T-helper 17 cell (primary cell): ENCODE measurements at regions not wholly inside any gene's neighbourhood (a gene's known extent, or its start where the extent isn't known, plus 50 kb on each side); places are given as distances from the start of the nearest gene placed in this dataset.

Experiments used
- ATAC-seq: fragments of 150-1000 bp; cut with Tn5 transposase; 2 replicates; pipeline ENCODE4 v1.10.0; 2021; ENCODE audit warnings: mild to moderate bottlenecking, moderate library complexity
- DNase-seq, 3 donors: peaks; one replicate each; pipeline versions ENCODE4 v3.0.0 to v3.0.0-alpha.2; 2020 to 2021
- H3K9me3 ChIP-seq: one replicate; pipeline ENCODE4 v1.7.0; 2013; ENCODE audit warnings: low read length, mild to moderate bottlenecking; ENCODE audit not compliant: control insufficient read depth, poor library complexity, severe bottlenecking
- H3K27ac Mint-ChIP-seq: one replicate; pipeline ENCODE4 v1.8.0; 2022; ENCODE audit warnings: mild to moderate bottlenecking, moderate library complexity, mixed read lengths
- H3K27me3 Mint-ChIP-seq: one replicate; pipeline ENCODE4 v1.8.0; 2022; ENCODE audit warnings: mixed read lengths
- H3K36me3 Mint-ChIP-seq: one replicate; pipeline ENCODE4 v1.8.0; 2022; ENCODE audit warnings: low read depth, mixed read lengths
- H3K4me1 Mint-ChIP-seq: one replicate; pipeline ENCODE4 v1.8.0; 2022; ENCODE audit warnings: mild to moderate bottlenecking, mixed read lengths
- H3K4me3 Mint-ChIP-seq: one replicate; pipeline ENCODE4 v1.8.0; 2022; ENCODE audit warnings: mild to moderate bottlenecking, moderate library complexity, mixed read lengths

DNA sequence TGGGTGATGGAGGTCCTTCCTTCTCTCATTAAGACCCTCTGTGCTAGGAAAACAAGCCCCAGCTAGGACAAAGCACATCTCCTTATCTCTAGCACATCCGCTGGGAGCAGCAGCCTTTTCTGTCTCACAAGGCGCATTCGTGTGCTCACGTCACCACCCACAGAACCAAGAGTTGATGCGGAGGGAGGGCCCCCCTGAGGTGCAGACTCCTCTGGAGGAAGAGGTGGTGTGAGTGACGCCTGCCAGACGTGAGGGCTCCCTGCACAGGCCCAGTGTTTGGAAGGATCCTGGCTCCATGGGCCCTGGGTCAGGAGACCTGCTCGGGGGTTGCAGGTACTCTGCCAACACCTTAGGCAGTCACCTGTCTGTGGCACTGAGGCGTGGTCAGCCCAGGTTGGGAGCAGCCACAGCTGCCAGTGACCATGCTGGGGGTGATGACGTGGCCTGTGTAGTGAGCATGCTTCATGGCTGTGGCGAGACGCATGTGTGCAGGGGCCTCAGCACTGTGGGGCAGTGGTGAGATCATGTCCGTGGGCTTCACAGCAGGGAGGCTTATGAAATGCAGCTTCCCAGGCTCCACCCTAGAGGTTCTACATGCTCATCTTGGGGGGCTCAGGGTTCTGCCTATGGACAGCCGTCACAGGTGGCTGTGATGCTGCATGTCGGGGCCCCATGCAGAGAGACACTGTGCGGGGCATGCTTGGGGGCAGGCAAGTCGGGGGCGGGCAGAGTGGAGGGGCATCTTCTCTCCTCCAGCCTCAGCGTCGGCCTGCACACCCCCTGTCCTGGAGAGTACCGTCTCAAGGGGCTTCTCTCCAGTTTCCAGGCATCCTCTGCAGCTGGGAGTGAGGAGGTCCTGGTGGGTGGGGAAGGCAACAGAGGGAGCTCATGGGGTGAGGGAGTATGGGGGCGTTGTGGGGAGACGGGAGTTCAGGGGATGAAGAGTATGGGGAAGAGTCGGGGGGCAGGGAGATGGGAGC lies 56.2 kb upstream of the DPYSL4 start:
- Mint-ChIP-seq H3K36me3 (no peaks in the 10 kb centered on the region), H3K27me3 (peaks cover 33% of the 10 kb centered on the region), H3K4me1 (no peaks in the 10 kb centered on the region), H3K27ac (no peak overlapping the region), H3K4me3 (no peak overlapping the region)
- DNase-seq = peak in 1 of 3 donors; percentile 6
- no peak for ATAC-seq
- H3K9me3 ChIP-seq = no peaks in the 10 kb centered on the region

- H3K27me3 Mint-ChIP-seq = peaks cover 33% of the 10 kb centered on the region
- DNase-seq = peak in 1 of 3 donors; percentile 2
These were observed 54.9 kb upstream of the DPYSL4 start for GRCh38 chr10:132131581-132132420.

GRCh38 chr10:132132421-132132841 lies 54.3 kb upstream of the DPYSL4 start:
- peaks cover 33% of the 10 kb centered on the region for H3K27me3 Mint-ChIP-seq
- DNase-seq = peak in 1 of 3 donors; percentile 3
- H3K27ac Mint-ChIP-seq = no peak overlapping the region
- no peaks in the 10 kb centered on the region for H3K9me3 ChIP-seq
- no peak for ATAC-seq
- H3K36me3 Mint-ChIP-seq = no peaks in the 10 kb centered on the region
- no peak overlapping the region for H3K4me3 Mint-ChIP-seq
- no peaks in the 10 kb centered on the region for H3K4me1 Mint-ChIP-seq

More at GRCh38 chr10:132131581-132132420, 54.9 kb upstream of the DPYSL4 start:
- Mint-ChIP-seq H3K27ac (no peak overlapping the region), H3K36me3 (no peaks in the 10 kb centered on the region), H3K4me3 (no peak overlapping the region), H3K4me1 (no peaks in the 10 kb centered on the region)
- no peaks in the 10 kb centered on the region for H3K9me3 ChIP-seq
- ATAC-seq = no peak

DNA sequence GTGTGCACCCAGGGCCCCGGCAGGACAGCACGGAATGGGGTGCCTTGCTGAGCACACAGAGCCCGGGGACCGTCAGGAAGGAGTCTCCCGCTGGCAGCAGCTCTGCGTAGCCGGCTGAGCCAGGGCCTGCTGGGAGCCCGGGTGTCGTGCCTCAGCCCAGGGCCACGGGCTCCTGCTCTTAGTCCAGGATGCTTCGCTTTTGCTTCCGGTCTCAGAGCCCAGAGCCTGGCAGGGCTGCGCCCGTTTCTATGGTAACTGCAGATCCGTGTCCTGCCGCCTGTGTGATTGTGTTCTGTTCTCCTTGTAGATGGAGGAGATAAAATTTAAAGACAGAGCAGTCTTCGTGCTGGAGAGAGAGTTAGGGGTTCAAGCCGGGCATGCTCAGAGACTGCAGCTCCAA lies 53.7 kb upstream of the DPYSL4 start:
- ATAC-seq = no peak
- Mint-ChIP-seq H3K27me3 (peaks cover 35% of the 10 kb centered on the region), H3K27ac (no peak overlapping the region)

DNA sequence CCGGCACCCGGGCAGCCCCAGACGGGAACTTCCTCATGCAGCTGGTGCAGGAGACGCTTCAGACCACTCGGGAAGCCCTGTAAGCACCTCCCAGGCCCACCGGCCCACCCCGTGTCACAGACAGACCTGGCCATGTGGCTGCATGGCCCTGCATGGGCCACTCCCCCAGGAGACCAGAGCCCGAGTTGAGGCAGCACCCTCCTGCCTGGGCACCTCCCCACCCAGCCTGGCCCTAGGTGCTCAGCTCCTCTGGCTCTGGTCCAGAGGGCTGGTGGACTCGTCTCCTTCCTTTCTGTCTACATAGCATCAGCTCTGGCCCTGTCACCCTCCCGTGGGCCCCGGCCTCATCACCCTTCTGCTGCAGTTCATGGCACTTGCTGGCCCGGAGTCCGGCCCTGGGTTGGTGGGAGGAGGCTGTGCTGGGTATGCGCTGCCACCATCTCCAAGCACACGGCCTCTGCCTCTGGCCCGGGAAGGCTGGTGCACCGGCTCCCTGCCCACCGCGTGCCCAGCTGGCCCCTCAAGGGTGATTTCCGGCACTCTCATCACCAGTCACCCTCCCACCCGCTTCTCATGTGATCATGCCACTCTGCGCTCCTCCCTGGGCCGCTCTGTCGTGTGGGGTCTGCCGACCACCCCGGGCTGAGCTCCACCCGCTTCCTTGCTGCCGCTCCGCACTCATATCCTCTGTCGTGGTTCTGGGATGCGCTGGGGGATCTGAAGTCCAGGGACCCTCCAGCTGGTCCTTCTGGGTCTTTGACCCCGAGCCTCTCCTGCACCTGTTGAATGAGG lies 53.1 kb upstream of the DPYSL4 start:
- Mint-ChIP-seq H3K4me1 (peaks cover 2% of the 10 kb centered on the region), H3K36me3 (no peaks in the 10 kb centered on the region), H3K27ac (no peak overlapping the region), H3K27me3 (peaks cover 37% of the 10 kb centered on the region), H3K4me3 (no peak overlapping the region)
- no peaks in the 10 kb centered on the region for H3K9me3 ChIP-seq
- DNase-seq (peak in 1 of 3 donors; percentile 10), ATAC-seq (no peak)

More for the DNA sequence above, 53.7 kb upstream of the DPYSL4 start:
- peaks cover under 1% of the 10 kb centered on the region for H3K4me1 Mint-ChIP-seq
- H3K4me3 Mint-ChIP-seq = no peak overlapping the region
- H3K9me3 ChIP-seq = no peaks in the 10 kb centered on the region
- no peaks in the 10 kb centered on the region for H3K36me3 Mint-ChIP-seq
- DNase-seq = peak in 1 of 3 donors; percentile 1

- H3K9me3 ChIP-seq = no peaks in the 10 kb centered on the region
- H3K36me3 Mint-ChIP-seq = no peaks in the 10 kb centered on the region
- H3K27me3 Mint-ChIP-seq = peaks cover 34% of the 10 kb centered on the region
- no peak overlapping the region for H3K27ac Mint-ChIP-seq
- peaks cover 2% of the 10 kb centered on the region for H3K4me1 Mint-ChIP-seq
- ATAC-seq (no peak), DNase-seq (peak in 1 of 3 donors; percentile 2)
- no peak overlapping the region for H3K4me3 Mint-ChIP-seq
These were observed 52.3 kb upstream of the DPYSL4 start for GRCh38 chr10:132134241-132135052.

DNA sequence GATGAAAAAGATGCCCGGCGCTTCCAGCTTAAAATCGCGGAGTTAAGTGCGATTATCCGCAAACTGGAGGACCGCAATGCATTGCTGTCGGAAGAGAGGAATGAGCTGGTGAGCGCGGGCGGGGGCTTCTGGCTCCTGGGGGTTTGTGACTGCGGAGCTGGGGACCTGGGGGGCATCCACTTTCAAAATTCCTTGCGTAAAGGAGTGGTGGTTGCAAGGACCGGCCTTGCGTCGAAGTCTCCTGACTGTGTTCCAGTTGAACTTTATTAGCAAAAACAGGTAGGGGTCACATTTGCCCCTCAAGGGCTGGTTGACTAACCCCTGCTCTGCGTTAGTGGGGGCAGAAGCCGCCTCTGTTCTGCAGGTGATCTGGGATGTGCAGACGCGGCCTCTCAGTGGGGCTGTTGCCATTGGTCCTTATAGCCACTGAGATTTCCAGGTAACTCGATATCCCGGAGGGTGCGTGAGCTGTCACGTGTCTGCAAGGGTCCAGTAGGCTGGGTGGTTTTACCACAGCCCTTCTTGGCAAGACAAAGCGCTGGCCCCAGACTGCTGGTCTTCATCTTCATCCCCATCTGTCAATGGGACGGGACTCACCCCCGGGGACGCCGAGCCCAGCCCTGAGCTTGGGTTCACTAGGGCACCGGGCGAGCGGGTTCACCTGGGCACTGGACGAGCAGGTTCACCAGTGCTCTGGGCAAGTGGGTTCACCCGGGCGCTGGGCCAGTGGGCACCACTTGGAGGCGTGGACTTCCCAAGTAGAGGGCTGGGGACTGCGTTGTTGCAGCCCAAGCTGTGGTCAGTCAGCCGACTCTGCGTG lies 51.5 kb upstream of the DPYSL4 start:
- Mint-ChIP-seq H3K36me3 (no peaks in the 10 kb centered on the region), H3K27me3 (peaks cover 25% of the 10 kb centered on the region), H3K27ac (no peak overlapping the region), H3K4me1 (peaks cover 2% of the 10 kb centered on the region), H3K4me3 (no peak overlapping the region)
- ATAC-seq = no peak
- peak in 1 of 3 donors; percentile 11 for DNase-seq
- H3K9me3 ChIP-seq = no peaks in the 10 kb centered on the region

DNA sequence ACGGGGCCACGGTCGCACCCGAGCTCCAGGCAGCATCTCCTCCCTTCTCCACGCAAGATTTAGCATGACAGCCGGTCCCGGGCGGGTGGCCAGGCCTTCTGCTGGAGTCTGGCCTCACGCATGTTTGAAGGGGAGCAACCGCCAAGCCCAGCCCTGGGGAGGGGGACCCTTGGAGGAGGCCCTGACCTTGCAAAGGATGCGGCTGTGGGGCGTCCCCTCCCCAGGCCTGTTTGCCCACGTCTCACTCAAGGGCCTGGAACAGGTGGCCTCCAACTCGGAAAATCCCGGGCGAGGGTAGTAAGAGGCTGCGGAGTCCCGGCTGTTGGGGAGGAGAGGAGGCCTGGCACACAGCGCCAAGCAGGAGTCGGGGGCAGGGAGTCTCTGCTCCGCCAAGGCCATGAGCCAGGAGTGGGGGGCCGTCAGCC lies 50.6 kb upstream of the DPYSL4 start:
- H3K9me3 ChIP-seq = no peaks in the 10 kb centered on the region
- Mint-ChIP-seq H3K27ac (no peak overlapping the region), H3K4me1 (peaks cover 2% of the 10 kb centered on the region), H3K27me3 (peaks cover 22% of the 10 kb centered on the region), H3K4me3 (no peak overlapping the region), H3K36me3 (no peaks in the 10 kb centered on the region)
- peak in 1 of 3 donors; percentile 8 for DNase-seq
- no peak for ATAC-seq

DNA sequence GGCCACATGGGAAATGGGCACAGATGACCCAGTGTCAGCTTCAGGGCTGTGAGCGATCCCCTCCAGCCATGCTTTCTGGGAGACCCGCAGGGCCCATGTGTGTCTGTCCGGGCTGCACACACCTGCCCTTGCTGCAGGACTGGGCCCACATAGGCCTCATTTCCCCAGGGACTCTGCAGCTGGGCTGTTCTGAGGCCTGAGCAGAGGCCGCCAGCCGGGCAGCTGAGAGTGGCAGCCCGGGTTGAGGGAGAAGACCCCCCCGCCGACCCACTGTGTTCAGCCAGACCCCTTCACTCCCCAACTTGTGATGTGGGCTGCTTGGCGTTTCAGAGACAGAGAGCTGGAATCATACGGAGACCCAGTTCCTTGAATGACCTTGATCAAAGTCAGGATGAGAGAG lies 50.1 kb upstream of the DPYSL4 start:
- H3K36me3 Mint-ChIP-seq = no peaks in the 10 kb centered on the region
- H3K27ac Mint-ChIP-seq = no peak overlapping the region
- no peak overlapping the region for H3K4me3 Mint-ChIP-seq
- DNase-seq = peak in 1 of 3 donors; percentile 7
- no peak for ATAC-seq
- peaks cover 17% of the 10 kb centered on the region for H3K27me3 Mint-ChIP-seq
- peaks cover 2% of the 10 kb centered on the region for H3K4me1 Mint-ChIP-seq
- no peaks in the 10 kb centered on the region for H3K9me3 ChIP-seq
